GM20000 (cell line): ENCODE measurements at regions not wholly inside any gene's neighbourhood (a gene's known extent, or its start where the extent isn't known, plus 50 kb on each side); places are given as distances from the start of the nearest gene placed in this dataset.
"Not testable (repeated sequence)": the region's sequence is repeated elsewhere in the genome, so short reads cannot be mapped to it uniquely, and the experiment has no call there.

Experiments used
- DNase-seq: peaks from one replicate; pipeline ENCODE4 v3.0.0; 2012; ENCODE audit warnings: low spot score
- TF ChIP-seq, protein P1 (sequence below): IDR thresholded peaks from 2 replicates; pipeline ENCODE4 v1.5.1; 2012; ENCODE audit warnings: mild to moderate bottlenecking, control low read depth; ENCODE audit errors: extremely low read depth, missing control alignments

DNA sequence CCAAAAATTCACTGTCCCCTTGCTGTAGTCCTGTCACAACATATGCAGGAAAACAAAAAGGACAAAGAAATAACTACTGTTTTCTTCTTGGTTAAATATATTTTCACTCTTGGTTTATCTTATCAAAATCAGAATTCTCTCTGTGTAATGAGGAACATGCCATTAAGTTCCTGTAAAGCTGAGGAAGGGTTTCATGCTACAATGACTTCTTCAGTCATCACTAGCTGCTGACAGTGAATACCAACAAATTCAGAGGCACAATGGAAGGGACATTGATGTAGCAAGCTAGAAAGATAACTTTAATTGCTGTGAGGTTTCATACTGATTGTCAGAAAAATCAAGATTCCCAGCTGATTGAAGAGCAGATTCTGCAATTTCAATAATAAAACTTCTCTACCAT lies 782.9 kb upstream of the HTR2C start:
- no peak for DNase-seq

DNA sequence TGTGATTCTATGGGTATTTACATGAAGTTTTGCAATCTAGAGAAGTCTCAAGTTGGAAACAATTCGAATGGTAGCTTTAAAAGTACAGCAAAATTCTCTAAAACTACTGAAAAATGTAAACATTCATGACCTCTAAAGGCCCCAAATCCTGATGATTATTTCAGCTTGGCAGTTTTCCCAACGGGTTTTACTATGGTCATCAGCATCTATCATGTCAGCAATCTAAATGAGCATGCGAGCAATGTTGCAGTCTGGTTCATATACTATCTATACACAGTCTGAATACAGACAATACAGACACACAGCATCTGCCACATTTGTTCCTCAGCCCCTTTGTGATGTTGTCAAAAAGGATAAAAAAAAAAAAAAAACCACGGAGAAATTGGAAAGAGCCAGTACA lies 790.3 kb upstream of the HTR2C start:
- TF ChIP-seq, protein P1, sequence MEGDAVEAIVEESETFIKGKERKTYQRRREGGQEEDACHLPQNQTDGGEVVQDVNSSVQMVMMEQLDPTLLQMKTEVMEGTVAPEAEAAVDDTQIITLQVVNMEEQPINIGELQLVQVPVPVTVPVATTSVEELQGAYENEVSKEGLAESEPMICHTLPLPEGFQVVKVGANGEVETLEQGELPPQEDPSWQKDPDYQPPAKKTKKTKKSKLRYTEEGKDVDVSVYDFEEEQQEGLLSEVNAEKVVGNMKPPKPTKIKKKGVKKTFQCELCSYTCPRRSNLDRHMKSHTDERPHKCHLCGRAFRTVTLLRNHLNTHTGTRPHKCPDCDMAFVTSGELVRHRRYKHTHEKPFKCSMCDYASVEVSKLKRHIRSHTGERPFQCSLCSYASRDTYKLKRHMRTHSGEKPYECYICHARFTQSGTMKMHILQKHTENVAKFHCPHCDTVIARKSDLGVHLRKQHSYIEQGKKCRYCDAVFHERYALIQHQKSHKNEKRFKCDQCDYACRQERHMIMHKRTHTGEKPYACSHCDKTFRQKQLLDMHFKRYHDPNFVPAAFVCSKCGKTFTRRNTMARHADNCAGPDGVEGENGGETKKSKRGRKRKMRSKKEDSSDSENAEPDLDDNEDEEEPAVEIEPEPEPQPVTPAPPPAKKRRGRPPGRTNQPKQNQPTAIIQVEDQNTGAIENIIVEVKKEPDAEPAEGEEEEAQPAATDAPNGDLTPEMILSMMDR, result no peak
- no peak for DNase-seq

More for the DNA sequence above, 782.9 kb upstream of the HTR2C start:
- TF ChIP-seq, protein P1, result no peak

DNA sequence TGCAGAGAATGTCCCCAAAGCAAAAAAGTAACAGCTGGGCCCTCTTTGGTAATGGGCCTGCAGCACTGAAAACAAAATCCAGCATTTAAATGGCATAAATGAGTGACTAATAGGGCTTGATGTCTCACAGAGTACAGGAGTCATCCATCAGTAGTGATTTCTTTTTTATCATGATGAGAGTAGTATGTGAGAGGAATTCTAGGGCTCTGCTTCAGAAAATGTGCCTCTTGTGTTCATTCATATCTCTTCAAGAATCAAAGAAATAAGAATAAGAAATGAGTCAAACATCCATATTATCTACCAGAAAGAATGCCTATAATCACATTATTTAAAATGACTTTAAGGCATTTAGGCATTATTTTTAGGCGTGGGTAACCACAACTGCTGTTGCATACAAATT lies 792.9 kb upstream of the HTR2C start:
- no peak for DNase-seq

DNA sequence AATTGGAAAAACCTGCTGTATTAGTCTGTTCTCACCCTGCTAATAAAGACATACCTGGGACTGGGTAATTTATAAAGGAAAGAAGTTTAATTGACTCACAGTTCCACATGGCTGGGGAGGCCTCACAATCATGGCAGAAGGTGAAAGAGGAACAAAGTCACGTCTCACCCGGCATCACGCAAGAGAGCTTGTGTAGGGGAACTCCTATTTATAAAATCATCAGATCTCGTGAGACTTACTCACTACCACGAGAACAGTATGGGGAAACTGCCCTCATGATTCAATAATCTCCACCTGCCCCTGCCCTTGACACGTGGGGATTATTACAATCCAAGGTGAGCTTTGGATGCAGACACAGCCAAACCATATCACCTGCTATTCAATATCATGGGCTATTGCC lies 799.1 kb upstream of the HTR2C start:
- DNase-seq, result not testable (repeated sequence)

More for the DNA sequence above, 792.9 kb upstream of the HTR2C start:
- TF ChIP-seq, protein P1, result no peak

DNA sequence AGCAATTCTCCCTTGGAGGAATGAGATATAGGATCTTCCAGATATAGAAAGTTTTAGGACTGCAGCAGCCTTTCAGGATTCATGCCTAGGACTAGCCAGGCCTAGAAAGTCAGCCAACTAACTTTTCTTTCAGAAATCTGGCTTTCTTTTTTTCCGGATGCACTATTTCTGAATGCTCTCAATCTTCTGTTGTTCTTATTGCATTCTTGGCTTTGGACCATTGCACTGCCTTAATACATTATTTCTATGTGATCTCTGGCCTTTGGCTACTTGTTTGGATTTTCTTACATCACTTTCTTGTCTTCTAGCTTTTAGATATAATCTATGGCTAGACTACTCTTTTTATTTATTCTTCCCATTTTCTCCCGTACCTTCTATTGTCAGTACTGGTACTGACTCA lies 813.1 kb upstream of the HTR2C start:
- DNase-seq, result no peak
- TF ChIP-seq, protein P1, result no peak

DNA sequence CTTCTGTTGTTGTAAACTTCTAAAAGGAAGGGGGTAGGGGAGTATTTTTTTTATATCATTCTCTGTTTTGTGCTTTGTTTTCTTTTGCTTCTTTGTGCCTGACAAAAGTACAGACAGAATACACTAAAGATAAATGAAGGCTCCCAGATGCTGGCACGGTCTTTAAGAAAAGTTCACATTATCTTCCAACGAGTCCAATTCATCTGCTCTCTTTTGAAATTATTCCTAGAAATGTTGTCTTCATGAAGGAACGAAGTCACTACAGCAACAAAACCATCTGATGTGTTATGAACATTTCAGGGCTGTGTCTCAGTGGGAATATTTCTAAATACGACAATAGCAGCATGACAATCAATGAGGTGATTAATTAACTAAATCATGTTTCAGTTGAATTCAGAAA lies 813.8 kb upstream of the HTR2C start:
- TF ChIP-seq, protein P1, result no peak
- DNase-seq, result no peak

DNA sequence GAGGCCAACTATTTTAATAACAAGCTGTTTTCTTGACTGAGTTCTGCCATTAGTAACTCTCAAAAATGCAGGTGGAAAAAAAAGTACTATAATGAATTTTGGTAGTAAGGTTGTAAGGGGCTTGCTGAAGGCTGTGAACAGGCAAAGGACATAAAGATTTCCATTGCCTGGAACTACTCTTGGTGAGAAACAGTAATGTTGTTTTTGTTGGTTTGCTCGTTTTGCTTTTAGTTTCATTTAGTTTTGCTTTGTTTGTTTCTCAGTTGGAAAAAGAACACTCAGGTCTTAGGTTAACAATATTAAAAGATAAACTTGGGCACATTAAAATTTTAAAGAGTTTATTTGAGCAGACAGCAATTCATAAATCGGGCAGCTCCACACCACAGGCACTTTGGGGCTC lies 824.5 kb upstream of the HTR2C start:
- TF ChIP-seq, protein P1, result no peak
- no peak for DNase-seq

DNA sequence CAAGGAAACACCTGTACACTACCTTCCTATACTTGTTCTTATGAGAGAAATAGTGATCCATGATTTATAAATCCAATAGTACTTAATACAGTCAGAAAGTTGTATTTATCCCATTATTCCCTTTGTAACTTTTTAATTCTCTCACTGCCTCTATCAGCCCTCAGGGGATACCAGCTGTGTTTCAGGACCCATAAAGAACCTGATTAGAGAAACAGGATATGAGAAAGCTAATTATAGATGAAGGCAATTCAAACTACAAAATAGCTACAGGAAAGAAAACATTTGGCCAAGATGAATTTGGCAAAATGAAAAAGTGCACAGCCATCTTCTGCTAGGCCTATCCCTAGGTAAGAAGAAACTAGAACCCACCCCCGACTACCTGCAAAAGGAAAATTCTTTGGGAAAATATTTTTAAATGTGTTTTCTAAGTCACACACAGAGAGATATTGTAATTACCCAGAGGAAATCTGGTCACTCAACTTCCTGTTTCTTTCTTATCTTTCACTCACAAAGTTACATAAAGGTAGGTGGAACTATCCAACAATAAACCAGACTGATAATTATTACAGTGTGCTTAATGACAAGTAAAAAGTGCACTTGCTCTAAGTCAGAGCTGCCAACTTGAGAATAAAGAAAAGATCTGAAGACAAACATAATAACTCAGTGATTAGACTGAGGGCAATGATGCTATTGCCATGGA lies 836.5 kb upstream of the HTR2C start:
- DNase-seq, result no peak
- TF ChIP-seq, protein P1, result no peak
